ENCODE measurements at regions not wholly inside any gene's neighbourhood (a gene's known extent, or its start where the extent isn't known, plus 50 kb on each side); places are given as distances from the start of the nearest gene placed in this dataset.

- H3K27ac ChIP-seq (ENCODE audit: low read depth) = no peak overlapping the region
- Mint-ChIP-seq H3K9me3 (no peaks in the 10 kb centered on the region), H3K36me3 (ENCODE audit: low read depth) (peaks cover 10% of the 10 kb centered on the region; the same call in 2 of the 3 replicates), H3K4me1 (peaks cover 24% of the 10 kb centered on the region), H3K27me3 (ENCODE audit: insufficient read depth, low read depth, poor library complexity) (peaks cover 1% of the 10 kb centered on the region), H3K27ac (no peak overlapping the region), H3K4me3 (no peak overlapping the region)
- no peak overlapping the region for H2AFZ ChIP-seq
- H3K4me3 ChIP-seq = no peak overlapping the region
- H3K79me2 ChIP-seq (replicated peaks; ENCODE audit: insufficient read depth) = no peaks in the 10 kb centered on the region
- H3K4me1 ChIP-seq (ENCODE audit: insufficient read depth) = peaks cover 4% of the 10 kb centered on the region; the same call in 1 of the 2 replicates
- TF ChIP-seq POLR2AphosphoS5 (IDR thresholded peaks at IDR 0.05; ENCODE audit: low read depth) = no peak
- no peak for TF ChIP-seq EZH2 (IDR thresholded peaks at IDR 0.05; ENCODE audit: low read depth, unreplicated experiment)
- TF ChIP-seq ZNF331 (CRISPR knock-in tag; IDR thresholded peaks at IDR 0.05; ENCODE audit: low read depth) = no peak
- TF ChIP-seq ETS1 (IDR thresholded peaks at IDR 0.05) = no peak
- TF ChIP-seq ZNF462 (CRISPR knock-in tag; IDR thresholded peaks at IDR 0.05) = no peak
- no peak for TF ChIP-seq REST (IDR thresholded peaks at IDR 0.05; ENCODE audit: unreplicated experiment)
- TF ChIP-seq, protein P1, sequence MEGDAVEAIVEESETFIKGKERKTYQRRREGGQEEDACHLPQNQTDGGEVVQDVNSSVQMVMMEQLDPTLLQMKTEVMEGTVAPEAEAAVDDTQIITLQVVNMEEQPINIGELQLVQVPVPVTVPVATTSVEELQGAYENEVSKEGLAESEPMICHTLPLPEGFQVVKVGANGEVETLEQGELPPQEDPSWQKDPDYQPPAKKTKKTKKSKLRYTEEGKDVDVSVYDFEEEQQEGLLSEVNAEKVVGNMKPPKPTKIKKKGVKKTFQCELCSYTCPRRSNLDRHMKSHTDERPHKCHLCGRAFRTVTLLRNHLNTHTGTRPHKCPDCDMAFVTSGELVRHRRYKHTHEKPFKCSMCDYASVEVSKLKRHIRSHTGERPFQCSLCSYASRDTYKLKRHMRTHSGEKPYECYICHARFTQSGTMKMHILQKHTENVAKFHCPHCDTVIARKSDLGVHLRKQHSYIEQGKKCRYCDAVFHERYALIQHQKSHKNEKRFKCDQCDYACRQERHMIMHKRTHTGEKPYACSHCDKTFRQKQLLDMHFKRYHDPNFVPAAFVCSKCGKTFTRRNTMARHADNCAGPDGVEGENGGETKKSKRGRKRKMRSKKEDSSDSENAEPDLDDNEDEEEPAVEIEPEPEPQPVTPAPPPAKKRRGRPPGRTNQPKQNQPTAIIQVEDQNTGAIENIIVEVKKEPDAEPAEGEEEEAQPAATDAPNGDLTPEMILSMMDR (conservative IDR thresholded peaks at IDR 0.05; ENCODE audit: low read depth in 2 of 2) = no peak
- TF ChIP-seq CREB1 (CRISPR knock-in tag; IDR thresholded peaks at IDR 0.05; ENCODE audit: low read depth) = no peak
- TF ChIP-seq NANOG (IDR thresholded peaks at IDR 0.05; ENCODE audit: borderline replicate concordance) = no peak
- no peaks in the 10 kb centered on the region for H3F3A ChIP-seq (replicated peaks; ENCODE audit: low read depth)
- no peak for DNase-seq (ENCODE audit: low spot score)
- no peaks in the 10 kb centered on the region for H4K20me1 ChIP-seq (replicated peaks; ENCODE audit: insufficient read depth)
- H3K4me2 ChIP-seq = no peak overlapping the region
- H3K36me3 ChIP-seq (ENCODE audit: insufficient read depth) = no peaks in the 10 kb centered on the region
- peaks cover 4% of the 10 kb centered on the region; the same call in 1 of the 2 replicates for H3K9me2 ChIP-seq (ENCODE audit: insufficient read depth)
- ATAC-seq = no peak
- H3K27me3 ChIP-seq (ENCODE audit: insufficient read depth) = no peaks in the 10 kb centered on the region
Measured at GRCh38 chr20:40081653-40082052, 607.4 kb downstream of the MAFB start.
